GM12878 (cell line): ENCODE measurements at regions not wholly inside any gene's neighbourhood (a gene's known extent, or its start where the extent isn't known, plus 50 kb on each side); places are given as distances from the start of the nearest gene placed in this dataset.
"Not testable (repeated sequence)": the region's sequence is repeated elsewhere in the genome, so short reads cannot be mapped to it uniquely, and the experiment has no call there.

ENCODE experiments used
- ATAC-seq: fragments of 200-7000 bp; cut with Tn5 transposase; 3 replicates; pipeline ENCODE4 v1.9.1; 2020; ENCODE audit warnings: mild to moderate bottlenecking, moderate library complexity
- BruUV-seq: library from RNA; stranded (reverse); fragments of 400-500 nt; replicated peaks from 2 replicates; lab custom pipeline; 2021; lab: Mats Ljungman, UMichigan
- CTCF ChIA-PET: fragments of 300-600 bp; sonication (Branson Sonifier 250); formaldehyde crosslinking; extraction: SDS; loops from one replicate; lab custom pipeline; 2021; ENCODE audit warnings: inconsistent platforms; lab: Yijun Ruan, JAX
- POLR2A ChIA-PET: fragments of 350-600 bp; formaldehyde crosslinking; extraction: SDS; loops from one replicate; lab custom pipeline; 2021; ENCODE audit warnings: inconsistent platforms; lab: Charles Lee
- RAD21 ChIA-PET: fragments of 300-600 bp; sonication (Branson Sonifier 250); formaldehyde crosslinking; loops from one replicate; lab custom pipeline; 2023; ENCODE audit warnings: antibody characterized with exemption; ENCODE audit not compliant: unreplicated experiment; lab: Charles Lee
- SMC1A ChIA-PET: fragments of 300-600 bp; sonication (Branson Sonifier 250); formaldehyde crosslinking; loops from one replicate; lab custom pipeline; 2023; ENCODE audit not compliant: unreplicated experiment, uncharacterized antibody; lab: Charles Lee
- DNase-seq: peaks from one replicate; pipeline ENCODE4 v3.0.0-alpha.2; 2011; ENCODE audit warnings: low read depth, low spot score
- FAIRE-seq: peaks from 3 replicates; lab custom pipeline; 2011; peaks lifted over from hg19 to GRCh38; lab: Jason Lieb, UNC
- H2AFZ ChIP-seq: 2 replicates; pipeline ENCODE4 v1.6.0; 2011; ENCODE audit warnings: low read depth, low read length, control low read depth; ENCODE audit not compliant: control insufficient read depth
- H3K27ac ChIP-seq: 2 replicates; pipeline ENCODE4 v1.5.1; 2011; ENCODE audit warnings: control low read depth; ENCODE audit not compliant: control insufficient read depth, insufficient read depth
- H3K27me3 ChIP-seq, 2 experiments: replicated peaks in 1 of 2; 2 replicates each; pipeline versions ENCODE4 v1.6.0 to v1.6.1; 2011; ENCODE audit warnings: low read length in 1 of 2; ENCODE audit not compliant: control insufficient read depth in 2 of 2, insufficient read depth in 2 of 2
- H3K36me3 ChIP-seq, 2 experiments: 2 replicates each; pipeline ENCODE4 v1.5.1; 2011; ENCODE audit warnings: low read length in 1 of 2; ENCODE audit not compliant: control insufficient read depth in 2 of 2, insufficient read depth in 2 of 2
- H3K4me1 ChIP-seq: 2 replicates; pipeline ENCODE4 v1.6.1; 2011; ENCODE audit warnings: mild to moderate bottlenecking, low read length, moderate library complexity, mixed read lengths; ENCODE audit not compliant: control insufficient read depth, insufficient read depth
- H3K4me2 ChIP-seq: 2 replicates; pipeline ENCODE4 v1.6.0; 2011; ENCODE audit warnings: control low read depth; ENCODE audit not compliant: control insufficient read depth, insufficient read depth
- H3K4me3 ChIP-seq: fragments of 200-600 bp; sonication (generic); 2 replicates; pipeline ENCODE4 v1.5.1; 2016
- H3K79me2 ChIP-seq: 2 replicates; pipeline ENCODE4 v1.6.0; 2011; ENCODE audit warnings: low read length; ENCODE audit not compliant: control insufficient read depth, insufficient read depth
- H3K9ac ChIP-seq: 2 replicates; pipeline ENCODE4 v1.8.0; 2011; ENCODE audit warnings: low read length, control low read depth, mixed read lengths; ENCODE audit not compliant: control insufficient read depth, insufficient read depth
- H3K9me3 ChIP-seq: replicated peaks from 3 replicates; pipeline ENCODE4 v1.5.1; 2011; ENCODE audit warnings: mild to moderate bottlenecking, low read length; ENCODE audit not compliant: control insufficient read depth, insufficient read depth
- H4K20me1 ChIP-seq: 2 replicates; pipeline ENCODE4 v1.6.0; 2011; ENCODE audit not compliant: control insufficient read depth, insufficient read depth
- ATF7 ChIP-seq: fragments of 450-650 bp; IDR thresholded peaks from 2 replicates; pipeline ENCODE4 v1.6.1; 2016; ENCODE audit warnings: low read depth, mild to moderate bottlenecking
- EED ChIP-seq: sonication (generic); IDR thresholded peaks from 2 replicates; pipeline ENCODE4 v1.6.1; 2016; ENCODE audit warnings: antibody characterized with exemption, low read depth
- MYC ChIP-seq: IDR thresholded peaks from 2 replicates; pipeline ENCODE4 v1.6.1; 2011; ENCODE audit warnings: mild to moderate bottlenecking, low read length, moderate library complexity, inconsistent platforms; ENCODE audit not compliant: insufficient read depth, insufficient replicate concordance, insufficient read length, severe bottlenecking
- PKNOX1 ChIP-seq: fragments of 450-650 bp; IDR thresholded peaks from 2 replicates; pipeline ENCODE4 v1.6.1; 2016; ENCODE audit warnings: mild to moderate bottlenecking
- PML ChIP-seq: IDR thresholded peaks from 2 replicates; pipeline ENCODE4 v1.6.1; 2012; ENCODE audit warnings: low read length, inconsistent platforms
- SPI1 ChIP-seq: IDR thresholded peaks from 2 replicates; pipeline ENCODE4 v1.6.1; 2011; ENCODE audit warnings: low read depth, mild to moderate bottlenecking, low read length, moderate library complexity, borderline replicate concordance; ENCODE audit not compliant: insufficient read depth
- STAT3 ChIP-seq: IDR thresholded peaks from 2 replicates; pipeline ENCODE4 v1.6.1; 2011; ENCODE audit warnings: low read depth, low read length, improper control_type of control experiment
- WGBS: methylation state at CpG from one replicate; pipeline ENCODE4 v1.1.6; 2016; ENCODE audit warnings: low lambda C conversion rate; ENCODE audit not compliant: insufficient replicate concordance, insufficient coverage; ENCODE audit errors: missing lambda C conversion rate; 5-methylcytosine and 5-hydroxymethylcytosine counted together
- in situ Hi-C: fragments of 300-500 bp; cut with MboI; formaldehyde crosslinking; loops from 9 replicates; pipeline ENCODE4 v1.14.3; 2018; ENCODE audit warnings: mixed read lengths
- intact Hi-C: fragments of 100-400 bp; cut with micrococcal nuclease; formaldehyde crosslinking; loops from one replicate; pipeline ENCODE4 v1.14.2; 2022; ENCODE audit not compliant: unreplicated experiment

DNA sequence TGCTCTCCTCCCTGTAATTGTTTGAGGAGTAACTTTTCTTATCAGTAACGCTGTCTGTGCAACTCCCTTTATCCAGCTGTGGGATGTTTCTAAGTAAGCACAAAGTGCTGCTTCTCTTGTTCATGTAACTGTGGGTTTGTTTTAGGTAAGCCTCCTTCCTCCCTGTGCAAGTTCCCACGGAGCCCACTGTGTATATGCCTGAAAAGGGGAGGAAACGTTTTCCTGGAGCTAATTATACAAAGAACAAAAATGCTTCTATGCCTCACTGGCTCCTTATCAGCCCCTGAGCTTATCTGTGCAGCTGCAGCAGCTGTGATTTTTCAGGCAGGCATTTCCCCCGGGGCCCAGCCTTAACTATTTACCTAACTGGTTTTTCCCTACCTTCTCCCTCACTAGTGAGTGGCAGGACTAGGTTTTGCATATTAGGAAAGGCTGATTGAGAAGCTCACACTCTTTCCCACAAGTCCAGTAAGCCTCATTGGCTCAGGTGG is 593.4 kb upstream of the GHITM start (continued):
- TF ChIP-seq PKNOX1 (peak; percentile 70), STAT3 (no peak), MYC (no peak), PML (no peak), SPI1 (no peak), ATF7 (no peak), EED (peak; percentile 52)

- H2AFZ ChIP-seq, H3K4me1 ChIP-seq, CTCF ChIA-PET, intact Hi-C loops, H4K20me1 ChIP-seq, in situ Hi-C loops, H3K9me3 ChIP-seq, H3K4me2 ChIP-seq, BruUV-seq, FAIRE-seq, H3K79me2 ChIP-seq, H3K27ac ChIP-seq, H3K4me3 ChIP-seq, H3K9ac ChIP-seq, RAD21 ChIA-PET, ATAC-seq, DNase-seq, POLR2A ChIA-PET, H3K27me3 ChIP-seq, H3K36me3 ChIP-seq: not testable (repeated sequence)
- WGBS: 68% methylated on average over 5 of the region's 5 CpGs
- SMC1A ChIA-PET: interaction anchor here (1.0 to 1.4 kb wide), 2 partner anchors 10 to 12 kb away, joined by 3 read pairs; no protein-coding TSS in a partner anchor
Measured at GRCh38 chr10:83551190-83551589, 588.1 kb upstream of the GHITM start.
